ENCODE measurements at regions not wholly inside any gene's neighbourhood (a gene's known extent, or its start where the extent isn't known, plus 50 kb on each side); places are given as distances from the start of the nearest gene placed in this dataset.

GRCh38 chr2:195603998-195604397 is 53.0 kb upstream of the SLC39A10 start:
- no peak for TF ChIP-seq EZH2 (optimal IDR thresholded peaks at IDR 0.05; ENCODE audit: low read depth, low read length)
- TF ChIP-seq EZH2phosphoT487 (IDR thresholded peaks at IDR 0.05; ENCODE audit: low read length): no peak
- no peak for TF ChIP-seq CTCF (IDR thresholded peaks at IDR 0.05; ENCODE audit: low read length)
